Suprapubic skin (tissue), 4 donors: ENCODE measurements at regions not wholly inside any gene's neighbourhood (a gene's known extent, or its start where the extent isn't known, plus 50 kb on each side); places are given as distances from the start of the nearest gene placed in this dataset.

Experiments
- POLR2A ChIP-seq, 2 donors: fragments of 450-650 bp; IDR thresholded peaks; one replicate each; pipeline ENCODE4 v1.6.1; 2017; ENCODE audit warnings: antibody characterized with exemption in 2 of 2, mild to moderate bottlenecking in 2 of 2, moderate library complexity in 2 of 2
- POLR2AphosphoS5 ChIP-seq, 3 donors: sonication (generic); formaldehyde crosslinking; IDR thresholded peaks; one replicate each; pipeline ENCODE4 v1.6.1; 2017; ENCODE audit warnings: antibody characterized with exemption in 3 of 3
- TF ChIP-seq, protein P1 (sequence below), 2 donors: fragments of 200-600 bp in 1 of 2; fragments of 450-650 bp in 1 of 2; sonication (generic) in 1 of 2; IDR thresholded peaks; one replicate each; pipeline ENCODE4 v1.5.1; 2016 to 2019; ENCODE audit warnings: antibody characterized with exemption in 2 of 2, mild to moderate bottlenecking in 1 of 2, moderate library complexity in 1 of 2

DNA sequence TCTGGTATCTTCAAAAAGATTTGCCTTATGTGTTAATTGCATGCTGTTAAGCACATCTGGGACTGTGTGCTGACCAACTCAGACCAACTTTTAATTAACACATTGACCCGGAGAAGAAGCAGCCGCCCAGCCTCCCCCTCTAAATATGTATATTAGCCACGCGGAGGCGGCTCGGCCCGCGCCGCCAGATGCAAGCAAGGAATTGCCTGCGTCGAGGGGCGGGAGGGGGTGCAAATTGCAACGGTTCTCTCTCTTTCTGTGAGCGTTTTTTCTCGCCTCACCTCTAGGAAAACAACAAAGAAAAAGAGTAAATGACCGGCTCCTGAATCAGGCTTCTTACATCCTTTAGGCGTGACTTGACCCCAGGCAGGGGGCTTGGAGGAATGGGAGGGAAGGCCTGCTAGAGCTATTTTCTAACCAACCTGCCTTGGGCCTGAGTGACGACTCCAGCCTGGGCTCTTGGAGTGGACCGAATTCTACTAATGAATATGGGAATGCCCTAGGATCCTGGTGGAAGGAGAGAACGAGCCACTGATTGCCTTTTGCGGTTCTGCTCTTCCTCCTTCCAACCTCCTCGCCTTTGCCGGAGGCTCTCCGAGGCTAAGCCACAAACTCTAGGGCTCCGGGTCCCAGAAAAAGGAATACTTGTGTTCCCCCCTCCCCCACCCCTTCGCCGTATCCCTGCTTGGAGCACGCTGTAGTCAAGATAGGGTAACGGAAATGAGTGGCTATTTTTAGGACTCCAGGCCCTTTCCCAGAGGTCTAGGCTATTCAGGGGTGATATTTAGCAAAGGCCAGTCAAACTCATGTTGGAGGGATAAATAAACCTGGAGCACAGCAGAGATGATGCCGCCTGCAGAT is 417.0 kb upstream of the ESRRG start:
- TF ChIP-seq POLR2A (IDR thresholded peaks at IDR 0.05) (no peak), POLR2AphosphoS5 (IDR thresholded peaks at IDR 0.05) (no peak)
- TF ChIP-seq, protein P1, sequence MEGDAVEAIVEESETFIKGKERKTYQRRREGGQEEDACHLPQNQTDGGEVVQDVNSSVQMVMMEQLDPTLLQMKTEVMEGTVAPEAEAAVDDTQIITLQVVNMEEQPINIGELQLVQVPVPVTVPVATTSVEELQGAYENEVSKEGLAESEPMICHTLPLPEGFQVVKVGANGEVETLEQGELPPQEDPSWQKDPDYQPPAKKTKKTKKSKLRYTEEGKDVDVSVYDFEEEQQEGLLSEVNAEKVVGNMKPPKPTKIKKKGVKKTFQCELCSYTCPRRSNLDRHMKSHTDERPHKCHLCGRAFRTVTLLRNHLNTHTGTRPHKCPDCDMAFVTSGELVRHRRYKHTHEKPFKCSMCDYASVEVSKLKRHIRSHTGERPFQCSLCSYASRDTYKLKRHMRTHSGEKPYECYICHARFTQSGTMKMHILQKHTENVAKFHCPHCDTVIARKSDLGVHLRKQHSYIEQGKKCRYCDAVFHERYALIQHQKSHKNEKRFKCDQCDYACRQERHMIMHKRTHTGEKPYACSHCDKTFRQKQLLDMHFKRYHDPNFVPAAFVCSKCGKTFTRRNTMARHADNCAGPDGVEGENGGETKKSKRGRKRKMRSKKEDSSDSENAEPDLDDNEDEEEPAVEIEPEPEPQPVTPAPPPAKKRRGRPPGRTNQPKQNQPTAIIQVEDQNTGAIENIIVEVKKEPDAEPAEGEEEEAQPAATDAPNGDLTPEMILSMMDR (IDR thresholded peaks at IDR 0.05), result no peak
